ENCODE measurements at regions not wholly inside any gene's neighbourhood (a gene's known extent, or its start where the extent isn't known, plus 50 kb on each side); places are given as distances from the start of the nearest gene placed in this dataset.

DNA sequence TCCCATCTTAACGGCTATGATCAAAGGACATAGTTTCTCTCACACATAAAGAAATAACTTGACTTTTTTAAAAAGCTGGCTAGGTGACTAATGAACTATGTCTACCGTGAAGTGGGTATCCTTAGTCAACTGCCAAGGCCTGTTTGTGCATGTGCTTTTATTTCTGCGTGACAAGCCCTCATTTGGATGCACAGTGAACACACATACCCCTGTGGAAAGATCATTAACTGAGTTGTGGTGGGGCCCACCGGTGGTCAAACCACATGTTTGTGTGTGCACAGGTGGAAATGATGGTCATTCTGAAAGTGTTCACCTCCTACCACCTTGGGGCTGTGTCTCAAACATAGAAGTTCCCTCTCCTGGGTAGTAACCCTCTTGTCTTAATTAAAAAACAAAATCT lies 256.1 kb upstream of the SALL1 start:
- H3K4me2 ChIP-seq (ENCODE audit: low read depth, low read length) = no peak overlapping the region
- no peak overlapping the region for H2AFZ ChIP-seq (ENCODE audit: low read length)
- ATAC-seq (no peak), DNase-seq (ENCODE audit: low spot score) (no peak), FAIRE-seq (no peak)
- ChIA-PET CTCF (ENCODE audit: low intra/inter-chr PET ratio, low total read pairs) (no interaction called here), POLR2A (no interaction called here)
- no peak overlapping the region for H3K4me3 ChIP-seq (replicated peaks in 1 of 3; ENCODE audit: insufficient read depth in 1 of 3, low read depth in 2 of 3, low read length in 3 of 3)
- H3K4me1 ChIP-seq (ENCODE audit: insufficient read depth, low read length) = peaks cover 33% of the 10 kb centered on the region
- no peak overlapping the region for H3K9ac ChIP-seq (ENCODE audit: insufficient read depth, low read depth, low read length)
- H3K36me3 ChIP-seq (replicated peaks in 1 of 2; ENCODE audit: control insufficient read depth in 1 of 2, insufficient read depth in 2 of 2, low read length in 2 of 2) = no peaks in the 10 kb centered on the region
- intact Hi-C loops (cut with micrococcal nuclease; ENCODE audit: unreplicated experiment) (no loop called here), in situ Hi-C loops (cut with HindIII; ENCODE audit: extremely low pct_ligation_motif_present, low pct_unique_long_range_greater_than_20kb) (no loop called here)
- BruUV-seq (replicated peaks) = no TSS peak
- H3K27ac ChIP-seq (ENCODE audit: extremely low read length, insufficient read depth, low read length) = no peak overlapping the region
- 68% methylated on average over 3 of the region's 4 CpGs for WGBS (ENCODE audit: low lambda C conversion rate)
- no peaks in the 10 kb centered on the region for H3K79me2 ChIP-seq (ENCODE audit: insufficient read depth, low read length)
- H3K27me3 ChIP-seq (ENCODE audit: control insufficient read depth in 1 of 2, insufficient read depth in 2 of 2, low read length in 2 of 2) = no peaks in the 10 kb centered on the region
- no peaks in the 10 kb centered on the region for H4K20me1 ChIP-seq (ENCODE audit: insufficient read depth, low read length)
- H3K9me3 ChIP-seq (ENCODE audit: low read length) = 0 out of 2 replicates have a peak, but pooled peaks cover under 1% of the 10 kb centered on the region
- TF ChIP-seq, protein P1, sequence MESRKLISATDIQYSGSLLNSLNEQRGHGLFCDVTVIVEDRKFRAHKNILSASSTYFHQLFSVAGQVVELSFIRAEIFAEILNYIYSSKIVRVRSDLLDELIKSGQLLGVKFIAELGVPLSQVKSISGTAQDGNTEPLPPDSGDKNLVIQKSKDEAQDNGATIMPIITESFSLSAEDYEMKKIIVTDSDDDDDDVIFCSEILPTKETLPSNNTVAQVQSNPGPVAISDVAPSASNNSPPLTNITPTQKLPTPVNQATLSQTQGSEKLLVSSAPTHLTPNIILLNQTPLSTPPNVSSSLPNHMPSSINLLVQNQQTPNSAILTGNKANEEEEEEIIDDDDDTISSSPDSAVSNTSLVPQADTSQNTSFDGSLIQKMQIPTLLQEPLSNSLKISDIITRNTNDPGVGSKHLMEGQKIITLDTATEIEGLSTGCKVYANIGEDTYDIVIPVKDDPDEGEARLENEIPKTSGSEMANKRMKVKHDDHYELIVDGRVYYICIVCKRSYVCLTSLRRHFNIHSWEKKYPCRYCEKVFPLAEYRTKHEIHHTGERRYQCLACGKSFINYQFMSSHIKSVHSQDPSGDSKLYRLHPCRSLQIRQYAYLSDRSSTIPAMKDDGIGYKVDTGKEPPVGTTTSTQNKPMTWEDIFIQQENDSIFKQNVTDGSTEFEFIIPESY (CRISPR knock-in tag; IDR thresholded peaks at IDR 0.05) = no peak
- TF ChIP-seq ZNF292 (CRISPR knock-in tag; IDR thresholded peaks at IDR 0.05; ENCODE audit: borderline replicate concordance, low read depth) (no peak), RAD51 (IDR thresholded peaks at IDR 0.05; ENCODE audit: borderline replicate concordance) (no peak), ZNF235 (CRISPR knock-in tag; IDR thresholded peaks at IDR 0.05; ENCODE audit: borderline replicate concordance) (no peak), ZEB1 (IDR thresholded peaks at IDR 0.05; ENCODE audit: insufficient replicate concordance, low read depth) (no peak), ZNF775 (CRISPR knock-in tag; IDR thresholded peaks at IDR 0.05; ENCODE audit: borderline replicate concordance) (no peak), NFIC (IDR thresholded peaks at IDR 0.05; ENCODE audit: low read length) (no peak), NFE2L2 (IDR thresholded peaks at IDR 0.05; ENCODE audit: low read length) (no peak), CEBPG (CRISPR knock-in tag; IDR thresholded peaks at IDR 0.05) (no peak)
- TF ChIP-seq, protein P2, sequence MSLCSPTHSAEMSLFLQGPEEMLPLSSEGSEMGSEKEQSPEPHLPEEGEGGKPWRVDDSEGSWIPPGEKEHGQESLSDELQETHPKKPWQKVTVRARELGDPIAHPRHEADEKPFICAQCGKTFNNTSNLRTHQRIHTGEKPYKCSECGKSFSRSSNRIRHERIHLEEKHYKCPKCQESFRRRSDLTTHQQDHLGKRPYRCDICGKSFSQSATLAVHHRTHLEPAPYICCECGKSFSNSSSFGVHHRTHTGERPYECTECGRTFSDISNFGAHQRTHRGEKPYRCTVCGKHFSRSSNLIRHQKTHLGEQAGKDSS (CRISPR knock-in tag; IDR thresholded peaks at IDR 0.05; ENCODE audit: borderline replicate concordance, low read depth) = no peak
- TF ChIP-seq, protein P3, sequence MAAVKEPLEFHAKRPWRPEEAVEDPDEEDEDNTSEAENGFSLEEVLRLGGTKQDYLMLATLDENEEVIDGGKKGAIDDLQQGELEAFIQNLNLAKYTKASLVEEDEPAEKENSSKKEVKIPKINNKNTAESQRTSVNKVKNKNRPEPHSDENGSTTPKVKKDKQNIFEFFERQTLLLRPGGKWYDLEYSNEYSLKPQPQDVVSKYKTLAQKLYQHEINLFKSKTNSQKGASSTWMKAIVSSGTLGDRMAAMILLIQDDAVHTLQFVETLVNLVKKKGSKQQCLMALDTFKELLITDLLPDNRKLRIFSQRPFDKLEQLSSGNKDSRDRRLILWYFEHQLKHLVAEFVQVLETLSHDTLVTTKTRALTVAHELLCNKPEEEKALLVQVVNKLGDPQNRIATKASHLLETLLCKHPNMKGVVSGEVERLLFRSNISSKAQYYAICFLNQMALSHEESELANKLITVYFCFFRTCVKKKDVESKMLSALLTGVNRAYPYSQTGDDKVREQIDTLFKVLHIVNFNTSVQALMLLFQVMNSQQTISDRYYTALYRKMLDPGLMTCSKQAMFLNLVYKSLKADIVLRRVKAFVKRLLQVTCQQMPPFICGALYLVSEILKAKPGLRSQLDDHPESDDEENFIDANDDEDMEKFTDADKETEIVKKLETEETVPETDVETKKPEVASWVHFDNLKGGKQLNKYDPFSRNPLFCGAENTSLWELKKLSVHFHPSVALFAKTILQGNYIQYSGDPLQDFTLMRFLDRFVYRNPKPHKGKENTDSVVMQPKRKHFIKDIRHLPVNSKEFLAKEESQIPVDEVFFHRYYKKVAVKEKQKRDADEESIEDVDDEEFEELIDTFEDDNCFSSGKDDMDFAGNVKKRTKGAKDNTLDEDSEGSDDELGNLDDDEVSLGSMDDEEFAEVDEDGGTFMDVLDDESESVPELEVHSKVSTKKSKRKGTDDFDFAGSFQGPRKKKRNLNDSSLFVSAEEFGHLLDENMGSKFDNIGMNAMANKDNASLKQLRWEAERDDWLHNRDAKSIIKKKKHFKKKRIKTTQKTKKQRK (IDR thresholded peaks at IDR 0.05; ENCODE audit: low read length) = no peak
- TF ChIP-seq, protein P4, sequence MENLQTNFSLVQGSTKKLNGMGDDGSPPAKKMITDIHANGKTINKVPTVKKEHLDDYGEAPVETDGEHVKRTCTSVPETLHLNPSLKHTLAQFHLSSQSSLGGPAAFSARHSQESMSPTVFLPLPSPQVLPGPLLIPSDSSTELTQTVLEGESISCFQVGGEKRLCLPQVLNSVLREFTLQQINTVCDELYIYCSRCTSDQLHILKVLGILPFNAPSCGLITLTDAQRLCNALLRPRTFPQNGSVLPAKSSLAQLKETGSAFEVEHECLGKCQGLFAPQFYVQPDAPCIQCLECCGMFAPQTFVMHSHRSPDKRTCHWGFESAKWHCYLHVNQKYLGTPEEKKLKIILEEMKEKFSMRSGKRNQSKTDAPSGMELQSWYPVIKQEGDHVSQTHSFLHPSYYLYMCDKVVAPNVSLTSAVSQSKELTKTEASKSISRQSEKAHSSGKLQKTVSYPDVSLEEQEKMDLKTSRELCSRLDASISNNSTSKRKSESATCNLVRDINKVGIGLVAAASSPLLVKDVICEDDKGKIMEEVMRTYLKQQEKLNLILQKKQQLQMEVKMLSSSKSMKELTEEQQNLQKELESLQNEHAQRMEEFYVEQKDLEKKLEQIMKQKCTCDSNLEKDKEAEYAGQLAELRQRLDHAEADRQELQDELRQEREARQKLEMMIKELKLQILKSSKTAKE (CRISPR knock-in tag; IDR thresholded peaks at IDR 0.05; ENCODE audit: borderline replicate concordance) = no peak
- TF ChIP-seq, protein P5, sequence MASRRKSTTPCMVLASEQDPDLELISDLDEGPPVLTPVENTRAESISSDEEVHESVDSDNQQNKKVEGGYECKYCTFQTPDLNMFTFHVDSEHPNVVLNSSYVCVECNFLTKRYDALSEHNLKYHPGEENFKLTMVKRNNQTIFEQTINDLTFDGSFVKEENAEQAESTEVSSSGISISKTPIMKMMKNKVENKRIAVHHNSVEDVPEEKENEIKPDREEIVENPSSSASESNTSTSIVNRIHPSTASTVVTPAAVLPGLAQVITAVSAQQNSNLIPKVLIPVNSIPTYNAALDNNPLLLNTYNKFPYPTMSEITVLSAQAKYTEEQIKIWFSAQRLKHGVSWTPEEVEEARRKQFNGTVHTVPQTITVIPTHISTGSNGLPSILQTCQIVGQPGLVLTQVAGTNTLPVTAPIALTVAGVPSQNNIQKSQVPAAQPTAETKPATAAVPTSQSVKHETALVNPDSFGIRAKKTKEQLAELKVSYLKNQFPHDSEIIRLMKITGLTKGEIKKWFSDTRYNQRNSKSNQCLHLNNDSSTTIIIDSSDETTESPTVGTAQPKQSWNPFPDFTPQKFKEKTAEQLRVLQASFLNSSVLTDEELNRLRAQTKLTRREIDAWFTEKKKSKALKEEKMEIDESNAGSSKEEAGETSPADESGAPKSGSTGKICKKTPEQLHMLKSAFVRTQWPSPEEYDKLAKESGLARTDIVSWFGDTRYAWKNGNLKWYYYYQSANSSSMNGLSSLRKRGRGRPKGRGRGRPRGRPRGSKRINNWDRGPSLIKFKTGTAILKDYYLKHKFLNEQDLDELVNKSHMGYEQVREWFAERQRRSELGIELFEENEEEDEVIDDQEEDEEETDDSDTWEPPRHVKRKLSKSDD (CRISPR knock-in tag; IDR thresholded peaks at IDR 0.05; ENCODE audit: low read depth) = no peak
